Astrocyte of the spinal cord (primary cell): ENCODE measurements at regions not wholly inside any gene's neighbourhood (a gene's known extent, or its start where the extent isn't known, plus 50 kb on each side); places are given as distances from the start of the nearest gene placed in this dataset.

Source experiments
- DNase-seq: peaks from one replicate; pipeline ENCODE4 v3.0.0; 2011; ENCODE audit warnings: low read depth, low spot score
- H3K4me3 ChIP-seq: 2 replicates; pipeline ENCODE4 v1.5.1; 2011; ENCODE audit warnings: low read depth, mild to moderate bottlenecking, low read length, moderate library complexity
- in situ Hi-C: cut with HindIII; loops from 2 replicates; pipeline ENCODE4 v1.10.0; 2017; ENCODE audit warnings: low sequenced_read_pairs
- TF ChIP-seq, protein P1 (sequence below): IDR thresholded peaks from 2 replicates; pipeline ENCODE4 v1.5.1; 2012; ENCODE audit warnings: low read depth, mild to moderate bottlenecking, low read length, inconsistent platforms

DNA sequence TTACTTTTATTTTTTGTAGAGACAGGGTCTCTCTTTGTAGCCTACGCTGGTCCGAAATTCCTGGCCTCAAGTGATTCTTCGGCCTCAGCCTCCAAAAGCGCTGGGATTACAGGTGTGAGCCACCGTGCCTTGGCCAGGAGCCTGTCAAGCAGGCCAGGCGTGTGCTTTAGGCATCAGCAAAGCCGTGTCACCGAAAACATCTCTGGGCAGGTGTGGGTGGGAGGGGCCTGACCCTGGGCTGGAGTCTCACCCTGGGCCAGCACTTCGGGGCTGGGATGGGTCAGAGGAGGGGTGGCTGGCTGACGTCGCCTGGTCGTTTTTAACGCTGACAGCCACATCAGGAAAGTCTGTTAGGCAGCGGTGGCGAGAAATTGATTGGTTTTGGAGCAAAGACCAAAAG, 80.9 kb downstream of the UNCX start:
- TF ChIP-seq, protein P1, sequence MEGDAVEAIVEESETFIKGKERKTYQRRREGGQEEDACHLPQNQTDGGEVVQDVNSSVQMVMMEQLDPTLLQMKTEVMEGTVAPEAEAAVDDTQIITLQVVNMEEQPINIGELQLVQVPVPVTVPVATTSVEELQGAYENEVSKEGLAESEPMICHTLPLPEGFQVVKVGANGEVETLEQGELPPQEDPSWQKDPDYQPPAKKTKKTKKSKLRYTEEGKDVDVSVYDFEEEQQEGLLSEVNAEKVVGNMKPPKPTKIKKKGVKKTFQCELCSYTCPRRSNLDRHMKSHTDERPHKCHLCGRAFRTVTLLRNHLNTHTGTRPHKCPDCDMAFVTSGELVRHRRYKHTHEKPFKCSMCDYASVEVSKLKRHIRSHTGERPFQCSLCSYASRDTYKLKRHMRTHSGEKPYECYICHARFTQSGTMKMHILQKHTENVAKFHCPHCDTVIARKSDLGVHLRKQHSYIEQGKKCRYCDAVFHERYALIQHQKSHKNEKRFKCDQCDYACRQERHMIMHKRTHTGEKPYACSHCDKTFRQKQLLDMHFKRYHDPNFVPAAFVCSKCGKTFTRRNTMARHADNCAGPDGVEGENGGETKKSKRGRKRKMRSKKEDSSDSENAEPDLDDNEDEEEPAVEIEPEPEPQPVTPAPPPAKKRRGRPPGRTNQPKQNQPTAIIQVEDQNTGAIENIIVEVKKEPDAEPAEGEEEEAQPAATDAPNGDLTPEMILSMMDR: no peak
- in situ Hi-C loops: no loop called here
- DNase-seq: no peak
- H3K4me3 ChIP-seq: no peak overlapping the region

DNA sequence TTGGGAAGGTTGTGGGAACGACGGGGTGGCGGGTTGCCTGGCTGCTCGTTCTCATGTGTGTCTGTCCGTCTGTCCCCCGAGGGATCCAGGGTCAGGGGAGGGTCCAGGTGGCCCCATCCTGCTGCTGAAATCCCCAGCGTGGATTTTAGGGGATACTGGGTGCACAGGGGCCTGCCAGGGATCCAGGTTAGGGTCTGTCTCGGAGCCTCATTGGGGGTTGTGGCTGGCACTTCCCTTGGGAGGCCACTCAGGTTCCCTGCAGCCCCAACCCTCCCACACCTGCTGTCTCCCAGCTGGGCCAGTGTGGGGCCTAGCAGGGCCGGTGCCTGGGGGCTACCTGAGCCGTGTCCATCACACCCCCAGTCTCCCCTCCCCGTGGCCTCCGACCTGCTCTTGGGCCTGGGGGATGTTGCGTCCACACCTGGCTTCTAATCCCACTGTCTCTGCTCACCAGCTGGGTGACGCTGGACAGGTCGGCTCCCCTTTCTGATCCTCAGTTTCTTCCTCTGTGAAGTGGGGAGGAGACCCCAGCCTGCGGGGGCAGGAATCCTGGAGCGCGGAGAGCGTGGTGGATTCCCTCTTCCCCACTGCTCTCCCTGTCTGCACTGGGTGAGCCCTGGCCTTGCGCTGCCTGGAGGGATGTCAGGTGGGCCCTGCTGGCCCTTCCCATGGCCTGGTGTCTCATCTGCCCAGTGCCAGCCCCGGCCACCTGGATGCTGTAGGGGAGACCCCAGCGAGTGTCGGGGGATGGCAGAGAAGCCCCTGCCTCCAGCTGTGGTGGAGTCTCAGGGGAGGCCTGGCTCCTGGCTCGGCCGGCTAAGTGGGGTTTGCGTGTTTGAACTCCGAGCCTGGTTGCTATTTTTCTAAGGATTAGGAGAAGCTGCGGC, 81.6 kb downstream of the UNCX start:
- in situ Hi-C loops: no loop called here
- H3K4me3 ChIP-seq: no peak overlapping the region
- DNase-seq: no peak
- TF ChIP-seq, protein P1: no peak

DNA sequence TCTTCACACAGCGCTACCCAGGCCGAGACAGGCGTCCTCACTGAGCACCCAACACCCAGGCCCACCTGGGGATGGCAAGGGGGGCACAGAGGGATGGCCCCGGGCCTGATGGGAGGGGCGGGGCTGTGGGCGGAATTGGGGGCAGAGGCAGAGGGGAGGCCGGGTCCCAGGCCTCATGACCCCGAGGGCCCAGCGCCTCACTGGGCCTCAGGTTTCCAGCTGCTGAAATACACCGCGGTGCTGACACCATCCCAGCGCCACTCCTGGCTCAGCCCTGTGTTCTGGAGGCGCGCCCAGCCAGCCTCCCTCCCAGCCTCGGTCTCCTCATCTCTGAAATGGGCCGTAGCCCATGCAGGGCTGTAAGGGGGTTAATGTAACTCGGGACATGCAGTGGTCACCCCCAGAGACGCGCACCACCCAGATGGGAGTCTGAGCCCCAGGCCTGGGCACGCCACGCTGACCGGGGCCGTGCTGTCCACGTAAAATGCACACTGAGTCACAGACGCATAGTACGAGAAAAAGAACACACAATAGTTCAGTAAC, 82.3 kb downstream of the UNCX start:
- no peak for DNase-seq
- TF ChIP-seq, protein P1: no peak
- in situ Hi-C loops: no loop called here
- no peak overlapping the region for H3K4me3 ChIP-seq

DNA sequence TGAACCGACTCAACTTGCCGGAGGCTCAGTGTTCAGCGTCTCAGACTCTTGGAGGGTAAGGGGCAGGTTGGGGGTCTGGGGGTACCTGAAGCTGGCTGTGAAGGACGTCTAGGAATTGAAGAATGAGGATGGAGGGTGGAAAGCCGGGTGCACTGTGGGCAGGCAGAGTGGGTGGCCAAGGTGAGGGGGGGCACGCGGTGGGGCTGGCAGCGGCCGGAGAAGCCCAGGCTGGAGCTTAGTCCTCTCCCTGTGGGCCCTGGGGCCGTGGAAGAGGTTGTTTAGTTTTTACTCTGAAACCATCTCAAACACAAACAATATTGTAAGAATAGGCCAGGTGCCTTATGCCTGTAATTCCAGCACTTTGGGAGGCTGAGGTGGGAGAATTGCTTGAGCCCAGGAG, 83.4 kb downstream of the UNCX start:
- DNase-seq: no peak
- in situ Hi-C loops: no loop called here
- TF ChIP-seq, protein P1: no peak
- no peak overlapping the region for H3K4me3 ChIP-seq

DNA sequence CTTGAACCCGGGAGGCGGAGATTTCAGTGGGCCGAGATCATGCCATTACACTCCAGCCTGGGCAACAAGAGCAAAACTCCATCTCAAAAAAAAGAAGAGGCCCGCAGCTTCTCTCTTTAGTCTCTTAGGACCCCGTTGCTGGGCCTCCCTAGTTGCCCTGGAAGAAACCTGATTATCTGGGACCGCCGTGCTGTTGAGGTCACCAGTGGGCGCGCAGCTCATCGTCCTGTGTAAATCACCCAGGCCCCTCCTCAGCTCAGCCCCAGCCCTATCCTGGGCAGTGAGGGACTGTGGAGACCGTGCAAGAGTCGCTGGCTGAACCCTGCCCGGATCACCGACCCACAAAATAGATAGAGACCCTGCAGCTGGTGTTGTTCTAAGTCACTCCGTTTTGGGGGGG, 85.0 kb downstream of the UNCX start:
- no peak for DNase-seq
- H3K4me3 ChIP-seq: no peak overlapping the region
- in situ Hi-C loops: no loop called here
- TF ChIP-seq, protein P1: no peak

DNA sequence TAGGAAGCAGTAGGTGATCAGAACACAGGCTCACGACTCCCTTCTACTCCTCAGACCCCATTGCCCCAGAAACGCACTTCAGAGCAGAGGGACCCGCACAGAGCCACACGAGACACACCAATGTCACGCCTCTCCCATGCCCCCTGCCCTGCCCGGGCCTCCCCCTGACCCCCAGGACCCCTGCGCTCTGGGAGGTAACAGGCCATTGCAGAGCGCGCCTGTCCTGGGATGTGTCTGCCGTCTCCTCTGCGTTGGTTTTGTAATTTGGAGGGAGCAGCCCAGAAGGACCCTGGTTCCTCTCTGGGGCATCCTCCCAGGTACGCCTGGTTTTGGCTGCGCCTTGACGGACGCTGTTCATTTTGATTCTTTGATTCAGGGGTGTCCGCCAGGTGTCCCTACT, 85.4 kb downstream of the UNCX start:
- in situ Hi-C loops: no loop called here
- H3K4me3 ChIP-seq: no peak overlapping the region
- no peak for DNase-seq
- TF ChIP-seq, protein P1: no peak
